Kidney capillary endothelial cell (primary cell): ENCODE measurements at regions not wholly inside any gene's neighbourhood (a gene's known extent, or its start where the extent isn't known, plus 50 kb on each side); places are given as distances from the start of the nearest gene placed in this dataset.
"Not testable (repeated sequence)": the region's sequence is repeated elsewhere in the genome, so short reads cannot be mapped to it uniquely, and the experiment has no call there.

Source experiments
- DNase-seq: peaks from one replicate; pipeline ENCODE4 v3.0.0-alpha.2; 2018; ENCODE audit warnings: low spot score

GRCh38 chr14:34090451-34090850 is 139.6 kb upstream of the EGLN3 start:
- DNase-seq: no peak

- DNase-seq: no peak
These were observed 138.0 kb upstream of the EGLN3 start for GRCh38 chr14:34088914-34089313.

- DNase-seq: no peak
These were observed 136.7 kb upstream of the EGLN3 start for GRCh38 chr14:34087571-34087970.

- no peak for DNase-seq
These were observed 135.4 kb upstream of the EGLN3 start for GRCh38 chr14:34086223-34086757.

DNA sequence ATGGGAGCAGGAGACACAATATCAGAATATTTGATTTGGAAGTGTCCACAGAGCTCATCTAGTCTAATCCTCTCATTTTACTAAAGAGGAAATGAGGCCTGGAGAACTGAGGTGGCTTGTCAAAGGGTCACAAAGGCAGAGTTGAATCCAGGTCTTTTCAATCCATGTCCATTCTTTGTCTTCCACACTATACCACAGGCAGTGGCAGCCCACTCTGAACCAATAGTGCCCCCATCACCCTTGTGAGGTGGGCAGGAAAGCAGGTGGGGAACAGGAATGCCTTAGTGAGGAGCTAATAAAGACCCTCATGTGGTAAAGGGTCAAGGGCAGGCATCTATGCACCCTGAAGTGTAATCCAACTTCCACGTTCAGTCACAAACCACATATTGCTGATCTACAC is 134.8 kb upstream of the EGLN3 start:
- DNase-seq: no peak

- no peak for DNase-seq
These were observed 130.8 kb upstream of the EGLN3 start for GRCh38 chr14:34081576-34082136.

DNA sequence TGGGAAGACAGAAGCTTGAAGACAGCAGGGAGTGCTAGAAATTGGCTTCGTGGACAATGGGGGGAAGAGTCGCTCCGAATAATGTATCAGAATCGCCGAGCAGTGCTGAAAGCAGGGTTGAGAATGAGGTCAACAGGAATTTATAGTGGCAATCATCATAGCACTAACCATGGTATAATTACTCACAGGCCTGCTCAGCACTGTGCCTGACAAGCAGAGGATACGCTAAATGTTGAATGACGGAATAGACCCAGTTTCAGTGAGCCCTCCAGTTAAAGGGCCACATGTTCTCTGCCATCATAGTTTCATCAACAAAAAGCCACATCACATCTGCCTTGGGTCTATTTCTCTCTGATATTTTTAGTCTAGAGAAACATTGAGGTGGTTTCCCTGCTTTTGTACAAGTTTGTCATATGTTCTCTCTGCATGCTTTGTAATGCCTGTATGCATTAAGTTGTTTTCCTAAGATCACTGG is 130.3 kb upstream of the EGLN3 start:
- DNase-seq: peak; percentile 24

GRCh38 chr14:34079643-34080042 is 128.8 kb upstream of the EGLN3 start:
- DNase-seq: not testable (repeated sequence)

DNA sequence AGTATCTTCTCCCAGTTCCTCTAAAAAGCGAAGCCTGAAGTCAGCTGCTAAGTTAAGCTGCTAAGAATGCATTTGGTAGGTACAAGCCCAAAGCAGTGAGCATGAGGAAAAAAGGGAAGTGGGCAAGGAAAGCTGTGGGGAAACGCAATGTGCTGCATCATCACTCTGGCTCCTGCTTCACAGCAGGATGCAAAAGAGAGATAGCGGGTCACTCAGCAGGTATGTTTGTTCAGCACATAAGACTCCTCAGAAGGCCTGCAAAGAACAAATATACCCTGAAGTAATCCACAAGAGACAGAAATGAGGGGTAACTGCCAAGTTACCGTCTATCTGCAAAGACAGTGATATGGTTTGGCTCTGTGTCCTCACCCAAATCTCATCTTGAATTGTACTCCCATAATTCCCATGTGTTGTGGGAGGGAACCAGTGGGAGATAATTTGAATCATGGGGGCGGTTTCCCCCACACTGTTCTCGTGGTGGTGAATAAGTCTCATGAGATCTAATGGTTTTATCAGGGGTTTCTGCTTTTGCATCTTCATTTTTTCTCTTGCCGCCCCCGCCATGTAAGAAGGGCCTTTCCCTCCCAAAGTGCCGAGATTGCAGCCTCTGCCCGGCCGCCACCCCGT is 127.4 kb upstream of the EGLN3 start:
- no peak for DNase-seq

DNA sequence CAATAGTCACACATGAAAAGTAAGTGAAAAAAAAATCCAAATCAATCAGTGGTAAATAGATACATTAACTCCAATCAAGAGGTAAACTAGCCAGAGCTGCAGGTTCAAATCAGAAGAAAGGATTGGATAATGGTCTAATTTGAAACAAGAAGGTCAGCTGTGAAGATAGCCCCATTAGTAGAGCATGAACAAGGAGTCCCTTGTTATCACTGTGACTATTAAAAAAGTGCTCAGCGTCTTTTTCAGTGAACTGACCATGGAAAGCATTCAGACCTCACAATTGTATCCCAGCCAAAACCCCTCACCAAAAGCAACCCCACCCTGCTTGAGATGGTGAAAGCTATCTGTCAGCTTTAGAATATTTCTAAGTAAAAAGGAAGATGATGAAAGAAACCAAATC is 125.0 kb upstream of the EGLN3 start:
- no peak for DNase-seq

DNA sequence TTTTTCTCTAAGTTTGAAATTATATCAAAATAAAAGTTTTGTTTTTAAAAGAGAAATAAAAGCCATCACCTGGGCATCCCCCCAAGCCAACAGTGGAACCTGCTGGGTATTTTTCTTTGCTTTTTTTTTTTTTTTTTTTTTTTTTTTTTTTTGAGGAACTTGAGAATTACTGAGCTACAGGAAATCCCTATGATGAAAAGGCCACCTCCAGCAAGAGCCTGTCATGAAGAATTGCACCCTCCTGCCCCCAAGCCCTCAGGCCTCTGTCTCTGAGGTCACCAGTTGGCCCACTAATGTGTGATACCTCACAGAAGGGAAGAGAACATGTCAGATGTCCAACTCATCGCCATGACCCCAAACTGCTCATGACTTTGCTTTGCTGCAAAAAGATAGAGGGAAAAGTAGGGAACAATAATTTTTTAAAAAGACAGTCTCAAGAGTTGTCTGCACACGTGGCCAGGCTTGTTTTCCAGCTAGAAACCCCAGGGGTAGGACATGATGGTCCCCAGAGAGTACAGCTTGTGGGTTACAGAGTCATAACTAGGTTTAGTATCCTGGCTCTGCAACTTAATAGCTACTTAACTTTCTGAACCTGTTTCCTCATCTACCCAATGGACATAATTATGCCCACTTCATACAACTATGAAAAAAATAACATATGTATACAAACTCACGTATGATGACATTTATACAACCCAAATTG is 124.3 kb upstream of the EGLN3 start:
- no peak for DNase-seq

- no peak for DNase-seq
These were observed 122.0 kb upstream of the EGLN3 start for GRCh38 chr14:34072921-34073320.

DNA sequence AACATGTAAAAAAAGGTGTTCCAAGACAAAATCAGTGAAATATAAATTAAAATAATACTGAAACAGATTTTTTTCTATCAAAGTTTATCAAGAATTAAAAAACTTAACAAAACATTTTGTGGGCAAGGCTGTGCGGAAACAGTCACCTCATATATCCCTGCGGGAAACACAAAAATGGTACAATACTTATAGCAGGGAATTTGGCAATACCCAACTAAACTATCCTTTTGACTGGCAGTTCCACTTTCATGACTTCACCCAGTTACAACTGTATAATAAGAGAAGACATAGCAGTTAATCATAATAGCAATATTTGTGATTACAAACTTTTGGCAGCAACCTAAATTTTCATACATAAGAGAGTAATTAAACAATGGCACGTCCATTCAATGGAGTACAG is 121.5 kb upstream of the EGLN3 start:
- DNase-seq: no peak

DNA sequence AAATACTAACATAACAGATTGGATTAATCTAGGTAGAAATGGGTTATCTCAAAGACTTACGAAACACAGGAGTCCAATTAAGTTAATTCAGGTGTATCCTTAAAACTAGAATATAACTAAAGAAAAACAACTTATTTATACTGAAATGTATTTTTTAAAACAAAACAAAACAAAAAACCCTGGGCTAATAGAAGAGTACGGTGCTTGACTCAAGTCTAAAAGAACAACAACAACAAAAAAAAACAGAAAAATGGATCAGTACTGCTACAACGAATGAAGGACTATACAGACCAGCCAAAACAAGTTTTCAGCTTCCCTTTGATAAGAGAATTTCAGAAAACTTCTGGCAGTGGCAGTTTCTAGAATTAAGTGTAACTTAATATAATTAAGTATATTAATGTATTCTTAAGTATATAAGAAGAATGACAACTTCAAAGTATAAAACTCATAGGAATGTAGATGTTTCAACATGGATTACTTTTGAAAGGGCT is 120.1 kb upstream of the EGLN3 start:
- DNase-seq: no peak

DNA sequence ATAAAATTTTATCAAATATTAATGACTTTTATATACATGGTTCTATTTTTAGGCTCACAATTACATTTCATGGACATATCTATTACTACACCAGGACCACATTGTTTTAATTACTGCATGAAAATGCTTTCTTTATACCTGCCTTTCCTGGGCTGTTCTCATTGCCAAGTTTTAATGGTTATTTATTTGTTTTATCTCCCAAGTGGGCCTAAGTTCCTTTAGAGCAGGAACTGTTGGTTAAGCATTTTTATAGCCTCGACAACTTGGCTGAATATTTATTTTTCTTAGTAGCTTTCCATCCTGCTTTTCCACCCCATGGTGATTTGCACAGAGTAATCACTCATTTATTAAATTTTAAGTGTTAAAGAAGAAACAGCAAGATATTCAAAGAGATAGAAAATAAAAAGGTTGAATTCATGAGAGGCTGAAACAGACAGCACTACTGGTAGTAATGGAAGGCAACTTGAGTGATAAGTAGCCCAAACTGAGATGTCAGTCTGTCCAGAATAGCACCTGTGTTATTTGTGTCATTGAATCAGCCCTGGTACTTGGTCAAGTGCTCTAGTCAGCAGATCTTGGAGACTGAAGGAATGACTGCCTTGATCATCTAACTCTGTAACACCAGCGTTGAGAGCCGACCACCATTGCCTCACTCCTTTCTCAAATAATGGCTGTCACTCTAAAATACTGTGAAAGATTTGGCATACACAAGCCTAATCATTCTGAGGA is 119.1 kb upstream of the EGLN3 start:
- DNase-seq: no peak

GRCh38 chr14:34067587-34067986 is 116.7 kb upstream of the EGLN3 start:
- no peak for DNase-seq

GRCh38 chr14:34065690-34066391 is 115.0 kb upstream of the EGLN3 start:
- DNase-seq: no peak

DNA sequence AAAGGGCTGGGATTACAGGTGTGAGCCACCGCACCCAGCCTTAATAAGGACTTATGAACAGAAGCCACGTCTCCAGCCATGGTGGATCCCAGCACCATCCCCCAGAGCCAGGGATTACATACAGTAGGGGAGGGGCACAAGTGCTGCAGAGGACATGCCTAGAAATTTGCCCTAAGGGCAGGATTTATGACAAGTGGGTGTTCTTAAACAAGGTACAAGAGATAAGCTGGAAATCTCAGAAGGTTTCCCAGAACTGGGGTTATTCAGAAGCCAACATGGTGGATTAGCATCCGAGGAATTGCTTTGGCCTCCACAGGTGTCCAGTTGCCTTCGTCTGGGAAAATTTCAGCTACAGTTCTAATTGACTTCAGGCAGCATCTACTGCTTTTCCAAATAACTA is 114.4 kb upstream of the EGLN3 start:
- DNase-seq: no peak

GRCh38 chr14:34064349-34064748 is 113.5 kb upstream of the EGLN3 start:
- DNase-seq: no peak

DNA sequence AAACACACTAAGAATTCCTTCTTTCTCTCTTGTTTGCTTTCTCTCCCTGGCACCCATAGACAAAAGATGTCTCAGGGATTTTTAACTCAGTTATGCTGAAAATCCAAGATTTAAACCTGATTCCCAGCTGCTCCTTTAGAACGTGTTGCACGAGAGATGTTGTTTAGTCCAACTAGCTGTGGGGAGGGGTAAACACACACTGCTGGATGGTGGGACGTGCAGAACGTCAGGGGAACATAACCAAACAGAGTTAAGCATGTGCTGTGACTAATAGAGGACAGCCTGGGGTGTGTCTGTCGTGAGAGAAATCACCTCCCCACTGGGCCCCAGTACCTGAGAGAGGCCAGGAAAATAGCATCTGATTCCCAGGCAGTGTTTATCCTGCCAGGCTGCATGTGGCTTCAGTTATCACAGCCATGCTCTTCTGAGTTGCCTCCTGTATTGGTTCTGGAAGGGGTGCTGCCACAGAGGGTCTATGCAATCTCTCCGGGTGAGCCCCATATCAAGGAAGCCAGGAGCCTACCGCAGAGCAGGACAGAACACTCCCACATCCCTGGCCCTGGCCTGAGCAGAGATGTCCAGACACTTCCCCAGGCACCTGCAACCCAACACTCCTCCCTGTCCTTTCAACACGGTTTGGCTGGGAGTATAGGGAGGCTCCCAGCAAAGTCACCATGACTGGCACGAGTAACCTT is 112.7 kb upstream of the EGLN3 start:
- no peak for DNase-seq

DNA sequence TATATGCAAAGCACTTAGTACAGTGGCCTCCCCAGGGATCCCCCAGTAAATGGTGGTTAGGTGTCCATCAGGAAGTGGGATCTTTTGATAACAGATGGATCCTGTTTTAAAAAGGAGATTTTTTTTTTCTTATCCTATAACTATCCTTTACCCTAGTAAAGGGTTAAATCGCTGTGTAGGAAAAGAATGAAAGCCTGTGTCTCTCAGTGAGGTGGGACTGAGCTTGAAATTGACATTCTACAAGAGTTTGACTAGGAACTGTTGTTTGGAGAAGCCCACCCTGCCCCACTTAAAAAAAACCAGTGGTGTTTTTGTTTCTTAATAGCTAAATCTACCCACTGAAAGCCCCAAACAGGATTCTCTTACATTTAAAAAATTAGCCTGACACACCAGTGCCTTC is 112.2 kb upstream of the EGLN3 start:
- no peak for DNase-seq
